SK-N-SH (cell line): ENCODE measurements at regions not wholly inside any gene's neighbourhood (a gene's known extent, or its start where the extent isn't known, plus 50 kb on each side); places are given as distances from the start of the nearest gene placed in this dataset.

ENCODE experiments used
- CTCF ChIA-PET: fragments of 300-600, 350-600 bp; formaldehyde crosslinking; extraction: SDS; loops from one replicate; lab custom pipeline; 2021; lab: Yijun Ruan, JAX
- POLR2A ChIA-PET: fragments of 350-600 bp; sonication (Branson Sonifier 250); formaldehyde crosslinking; extraction: SDS; loops from one replicate; lab custom pipeline; 2020; ENCODE audit warnings: antibody characterized with exemption, inconsistent platforms; lab: Yijun Ruan, JAX
- DNase-seq: peaks from one replicate; pipeline ENCODE4 v3.0.0; 2012
- H2AFZ ChIP-seq: fragments of 200-600 bp; sonication (generic); 2 replicates; pipeline ENCODE4 v1.8.1; 2016; ENCODE audit warnings: antibody characterized with exemption, mild to moderate bottlenecking, low read depth
- H3F3A ChIP-seq: fragments of 200-600 bp; sonication (generic); replicated peaks from 2 replicates; pipeline ENCODE3; 2016; ENCODE audit warnings: antibody characterized with exemption, mild to moderate bottlenecking; ENCODE audit not compliant: insufficient read depth
- H3K27ac ChIP-seq, 2 experiments: fragments of 200-500 bp in 1 of 2; fragments of 200-600 bp in 1 of 2; sonication (Bioruptor generic) in 1 of 2; sonication (generic), shearing (Covaris generic) in 1 of 2; 2 replicates each; pipeline versions ENCODE4 v1.5.1 to v1.6.1; 2014 to 2016; ENCODE audit warnings: low read depth in 2 of 2, inconsistent platforms in 1 of 2, low read length in 1 of 2, mild to moderate bottlenecking in 1 of 2, mixed read lengths in 1 of 2
- H3K27me3 ChIP-seq: fragments of 200-600 bp; sonication (generic), shearing (Covaris generic); 2 replicates; pipeline ENCODE4 v1.6.1; 2016; ENCODE audit warnings: mixed run types; ENCODE audit not compliant: insufficient read depth
- H3K36me3 ChIP-seq, 2 experiments: fragments of 200-500 bp in 1 of 2; fragments of 200-600 bp in 1 of 2; sonication (Bioruptor generic) in 1 of 2; sonication (generic) in 1 of 2; replicated peaks in 1 of 2; 2 replicates each; pipeline versions ENCODE3 to v1.5.1; 2014 to 2016; ENCODE audit warnings: low read length in 1 of 2, mild to moderate bottlenecking in 1 of 2; ENCODE audit not compliant: insufficient read depth in 2 of 2, control insufficient read depth in 1 of 2
- H3K4me1 ChIP-seq, 2 experiments: fragments of 200-500 bp in 1 of 2; fragments of 200-600 bp in 1 of 2; sonication (Bioruptor generic) in 1 of 2; sonication (generic), shearing (Covaris generic) in 1 of 2; 2 replicates each; pipeline versions ENCODE4 v1.5.1 to v1.6.1; 2014 to 2016; ENCODE audit warnings: low read depth in 1 of 2, low read length in 1 of 2, mixed run types in 1 of 2; ENCODE audit not compliant: insufficient read depth in 2 of 2, control insufficient read depth in 1 of 2
- H3K4me2 ChIP-seq: fragments of 200-600 bp; sonication (generic), shearing (Covaris generic); 2 replicates; pipeline ENCODE4 v1.6.1; 2017; ENCODE audit warnings: mixed run types
- H3K4me3 ChIP-seq, 2 experiments: fragments of 200-500 bp in 1 of 2; fragments of 200-600 bp in 1 of 2; sonication (Bioruptor generic) in 1 of 2; sonication (generic), shearing (Covaris generic) in 1 of 2; 2 replicates each; pipeline versions ENCODE4 v1.5.1 to v1.8.1; 2014 to 2016; ENCODE audit warnings: low read depth in 2 of 2, inconsistent platforms in 1 of 2, low read length in 1 of 2, mild to moderate bottlenecking in 1 of 2, mixed read lengths in 1 of 2, moderate library complexity in 1 of 2
- H3K79me2 ChIP-seq: fragments of 200-600 bp; sonication (generic); 2 replicates; pipeline ENCODE4 v1.8.1; 2017; ENCODE audit warnings: mild to moderate bottlenecking; ENCODE audit not compliant: insufficient read depth
- H3K9ac ChIP-seq: fragments of 200-600 bp; sonication (generic); 2 replicates; pipeline ENCODE4 v1.6.1; 2017; ENCODE audit warnings: mixed run types
- H3K9me2 ChIP-seq: fragments of 200-600 bp; sonication (generic); 2 replicates; pipeline ENCODE4 v1.6.1; 2017; ENCODE audit warnings: mixed run types
- H3K9me3 ChIP-seq: fragments of 200-600 bp; sonication (generic); 2 replicates; pipeline ENCODE4 v1.6.1; 2017; ENCODE audit warnings: mixed run types, mild to moderate bottlenecking, moderate library complexity
- H4K20me1 ChIP-seq: fragments of 200-600 bp; sonication (generic); 2 replicates; pipeline ENCODE4 v1.6.1; 2017; ENCODE audit warnings: mild to moderate bottlenecking, mixed run types; ENCODE audit not compliant: insufficient read depth
- ELF1 ChIP-seq: IDR thresholded peaks from 2 replicates; pipeline ENCODE4 v1.4.0; 2012
- EZH2phosphoT487 ChIP-seq: fragments of 200-600 bp; sonication (generic); IDR thresholded peaks from 2 replicates; pipeline ENCODE4 v1.6.1; 2017; ENCODE audit warnings: low read depth, mixed run types, mild to moderate bottlenecking, antibody characterized with exemption, moderate library complexity, borderline replicate concordance
- GABPA ChIP-seq: IDR thresholded peaks from 2 replicates; pipeline ENCODE4 v1.4.0; 2012; ENCODE audit warnings: low read depth, mild to moderate bottlenecking
- RAD21 ChIP-seq: IDR thresholded peaks from 2 replicates; pipeline ENCODE4 v1.6.1; 2012; ENCODE audit warnings: mild to moderate bottlenecking, low read length
- RFX5 ChIP-seq: IDR thresholded peaks from 2 replicates; pipeline ENCODE4 v1.6.1; 2012; ENCODE audit warnings: mild to moderate bottlenecking, improper control_type of control experiment, low read length
- RXRA ChIP-seq: IDR thresholded peaks from 2 replicates; pipeline ENCODE4 v1.4.0; 2012; ENCODE audit warnings: low read depth, mild to moderate bottlenecking, borderline replicate concordance
- SIN3A ChIP-seq: IDR thresholded peaks from 2 replicates; pipeline ENCODE4 v1.6.1; 2012; ENCODE audit warnings: low read depth, mild to moderate bottlenecking, low read length, moderate library complexity, borderline replicate concordance
- WGBS: methylation state at CpG from one replicate; pipeline ENCODE4 v1.1.6; 2017; ENCODE audit warnings: low lambda C conversion rate; 5-methylcytosine and 5-hydroxymethylcytosine counted together
- TF ChIP-seq, protein P1 (sequence below): fragments of 150-350 bp; IDR thresholded peaks from 2 replicates; pipeline ENCODE4 v1.6.1; 2016; ENCODE audit warnings: mild to moderate bottlenecking, low read depth, low read length
- TF ChIP-seq, protein P2 (sequence below): IDR thresholded peaks from 2 replicates; pipeline ENCODE4 v1.4.0; 2012; ENCODE audit warnings: low read depth, borderline replicate concordance
- TF ChIP-seq, protein P3 (sequence below): fragments of 200-600 bp; sonication (generic); IDR thresholded peaks from 2 replicates; pipeline ENCODE4 v1.6.1; 2017; ENCODE audit warnings: antibody characterized with exemption, mild to moderate bottlenecking, moderate library complexity
- TF ChIP-seq, protein P4 (sequence below): IDR thresholded peaks from 2 replicates; pipeline ENCODE4 v1.4.0; 2012; ENCODE audit warnings: low read depth

DNA sequence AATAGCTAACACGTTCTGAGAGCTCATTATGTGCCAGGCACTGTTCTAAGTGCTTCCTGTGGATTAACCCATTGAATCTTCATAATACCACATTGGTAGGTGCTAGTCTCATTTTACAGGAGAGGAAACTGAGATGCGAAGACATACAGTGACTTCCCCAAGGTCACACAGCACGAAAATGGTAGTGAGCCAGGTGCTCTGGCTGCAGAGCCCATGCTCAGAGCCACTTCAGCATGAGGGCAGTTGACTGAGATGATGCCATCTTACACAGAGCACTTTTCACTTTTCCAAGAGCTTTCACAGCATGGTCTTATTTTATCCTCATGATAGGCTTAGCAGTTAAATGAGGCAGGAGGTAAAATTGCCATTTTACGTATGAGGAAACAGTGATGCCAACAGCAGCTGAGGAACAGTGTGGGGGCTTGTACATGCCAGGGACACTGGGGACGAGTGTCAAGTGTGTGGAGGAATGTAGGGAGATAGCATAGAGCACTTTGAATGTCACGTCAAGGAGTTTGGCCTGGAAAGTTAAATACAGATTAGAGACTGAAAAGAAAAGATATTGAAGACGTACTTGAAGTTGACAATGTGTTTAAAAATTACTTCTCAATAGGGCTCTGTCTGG lies 180.0 kb downstream of the KIF4B start:
- H3K4me1 ChIP-seq: no peaks in the 10 kb centered on the region
- DNase-seq: no peak
- TF ChIP-seq SIN3A: no peak
- no peak for TF ChIP-seq GABPA
- no peak for TF ChIP-seq RXRA
- TF ChIP-seq, all 33 proteins: peak for 0
- no peaks in the 10 kb centered on the region for H4K20me1 ChIP-seq
- H3K27ac ChIP-seq: no peak overlapping the region
- H3K4me3 ChIP-seq: no peak overlapping the region
- no peak overlapping the region for H3K4me2 ChIP-seq
- no peaks in the 10 kb centered on the region for H3F3A ChIP-seq
- 13% methylated on average over 7 of the region's 7 CpGs for WGBS
- H3K79me2 ChIP-seq: no peaks in the 10 kb centered on the region
- H2AFZ ChIP-seq: no peak overlapping the region
- no peaks in the 10 kb centered on the region for H3K9me3 ChIP-seq
- no peaks in the 10 kb centered on the region for H3K9me2 ChIP-seq
- no peaks in the 10 kb centered on the region for H3K27me3 ChIP-seq
- H3K36me3 ChIP-seq: no peaks in the 10 kb centered on the region
- no peak overlapping the region for H3K9ac ChIP-seq
- ChIA-PET POLR2A (no interaction called here), CTCF (interaction anchor here (0.9 kb wide), 1 partner anchor 13 kb away, joined by 3 read pairs; no protein-coding TSS in a partner anchor)

DNA sequence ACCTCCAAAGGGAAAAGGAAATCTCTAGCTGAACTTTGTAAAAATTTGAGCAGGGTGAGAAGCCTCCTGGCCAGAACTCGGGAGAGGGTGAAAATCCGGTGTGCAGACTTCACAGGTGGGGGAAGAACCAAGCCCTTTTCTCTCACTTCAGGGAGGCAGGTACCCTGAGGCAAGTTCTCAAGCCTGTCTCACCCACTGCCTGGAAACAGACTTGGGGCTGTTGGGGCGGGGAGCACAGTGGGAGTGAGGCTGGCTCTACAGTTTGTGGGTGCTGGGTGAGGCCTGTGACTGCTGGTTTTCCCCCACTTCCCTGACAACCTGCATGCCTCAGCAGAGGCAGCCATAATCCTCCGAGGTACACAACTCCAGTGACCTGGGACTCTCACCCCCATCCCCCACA lies 187.1 kb downstream of the KIF4B start:
- DNase-seq: no peak
- no peaks in the 10 kb centered on the region for H4K20me1 ChIP-seq
- CTCF ChIA-PET: no interaction called here
- H3K4me3 ChIP-seq: no peak overlapping the region
- no peak overlapping the region for H3K9ac ChIP-seq
- POLR2A ChIA-PET: no interaction called here
- no peaks in the 10 kb centered on the region for H3K36me3 ChIP-seq
- no peaks in the 10 kb centered on the region for H3F3A ChIP-seq
- H3K27me3 ChIP-seq: no peaks in the 10 kb centered on the region
- no peak overlapping the region for H3K27ac ChIP-seq
- no CpG with 5 or more reads among the region's 4 CpGs for WGBS
- H2AFZ ChIP-seq: no peak overlapping the region
- H3K79me2 ChIP-seq: no peaks in the 10 kb centered on the region
- no peaks in the 10 kb centered on the region for H3K4me1 ChIP-seq
- TF ChIP-seq EZH2phosphoT487: no peak
- TF ChIP-seq, protein P1, sequence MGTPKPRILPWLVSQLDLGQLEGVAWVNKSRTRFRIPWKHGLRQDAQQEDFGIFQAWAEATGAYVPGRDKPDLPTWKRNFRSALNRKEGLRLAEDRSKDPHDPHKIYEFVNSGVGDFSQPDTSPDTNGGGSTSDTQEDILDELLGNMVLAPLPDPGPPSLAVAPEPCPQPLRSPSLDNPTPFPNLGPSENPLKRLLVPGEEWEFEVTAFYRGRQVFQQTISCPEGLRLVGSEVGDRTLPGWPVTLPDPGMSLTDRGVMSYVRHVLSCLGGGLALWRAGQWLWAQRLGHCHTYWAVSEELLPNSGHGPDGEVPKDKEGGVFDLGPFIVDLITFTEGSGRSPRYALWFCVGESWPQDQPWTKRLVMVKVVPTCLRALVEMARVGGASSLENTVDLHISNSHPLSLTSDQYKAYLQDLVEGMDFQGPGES: no peak
- TF ChIP-seq, protein P2, sequence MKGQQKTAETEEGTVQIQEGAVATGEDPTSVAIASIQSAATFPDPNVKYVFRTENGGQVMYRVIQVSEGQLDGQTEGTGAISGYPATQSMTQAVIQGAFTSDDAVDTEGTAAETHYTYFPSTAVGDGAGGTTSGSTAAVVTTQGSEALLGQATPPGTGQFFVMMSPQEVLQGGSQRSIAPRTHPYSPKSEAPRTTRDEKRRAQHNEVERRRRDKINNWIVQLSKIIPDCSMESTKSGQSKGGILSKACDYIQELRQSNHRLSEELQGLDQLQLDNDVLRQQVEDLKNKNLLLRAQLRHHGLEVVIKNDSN: no peak
- TF ChIP-seq RFX5: no peak
- TF ChIP-seq, protein P3, sequence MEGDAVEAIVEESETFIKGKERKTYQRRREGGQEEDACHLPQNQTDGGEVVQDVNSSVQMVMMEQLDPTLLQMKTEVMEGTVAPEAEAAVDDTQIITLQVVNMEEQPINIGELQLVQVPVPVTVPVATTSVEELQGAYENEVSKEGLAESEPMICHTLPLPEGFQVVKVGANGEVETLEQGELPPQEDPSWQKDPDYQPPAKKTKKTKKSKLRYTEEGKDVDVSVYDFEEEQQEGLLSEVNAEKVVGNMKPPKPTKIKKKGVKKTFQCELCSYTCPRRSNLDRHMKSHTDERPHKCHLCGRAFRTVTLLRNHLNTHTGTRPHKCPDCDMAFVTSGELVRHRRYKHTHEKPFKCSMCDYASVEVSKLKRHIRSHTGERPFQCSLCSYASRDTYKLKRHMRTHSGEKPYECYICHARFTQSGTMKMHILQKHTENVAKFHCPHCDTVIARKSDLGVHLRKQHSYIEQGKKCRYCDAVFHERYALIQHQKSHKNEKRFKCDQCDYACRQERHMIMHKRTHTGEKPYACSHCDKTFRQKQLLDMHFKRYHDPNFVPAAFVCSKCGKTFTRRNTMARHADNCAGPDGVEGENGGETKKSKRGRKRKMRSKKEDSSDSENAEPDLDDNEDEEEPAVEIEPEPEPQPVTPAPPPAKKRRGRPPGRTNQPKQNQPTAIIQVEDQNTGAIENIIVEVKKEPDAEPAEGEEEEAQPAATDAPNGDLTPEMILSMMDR: no peak
- no peak for TF ChIP-seq RXRA
- TF ChIP-seq ELF1: no peak
- TF ChIP-seq, protein P4, sequence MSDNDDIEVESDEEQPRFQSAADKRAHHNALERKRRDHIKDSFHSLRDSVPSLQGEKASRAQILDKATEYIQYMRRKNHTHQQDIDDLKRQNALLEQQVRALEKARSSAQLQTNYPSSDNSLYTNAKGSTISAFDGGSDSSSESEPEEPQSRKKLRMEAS: no peak
- TF ChIP-seq RAD21: no peak
- H3K9me3 ChIP-seq: no peaks in the 10 kb centered on the region
- H3K9me2 ChIP-seq: no peaks in the 10 kb centered on the region
- H3K4me2 ChIP-seq: no peak overlapping the region
